Chondrocyte (in vitro differentiated cells): ENCODE measurements at regions not wholly inside any gene's neighbourhood (a gene's known extent, or its start where the extent isn't known, plus 50 kb on each side); places are given as distances from the start of the nearest gene placed in this dataset.

Source experiments
- DNase-seq: peaks from one replicate; pipeline ENCODE4 v3.0.0; 2021; ENCODE audit warnings: mixed read lengths, low spot score
- H3K27ac Mint-ChIP-seq: one replicate; pipeline ENCODE4 v1.8.0; 2021; ENCODE audit warnings: mild to moderate bottlenecking, moderate library complexity, mixed read lengths; ENCODE audit not compliant: unreplicated experiment
- H3K27me3 Mint-ChIP-seq: 2 replicates; pipeline ENCODE4 v1.8.0; 2021; ENCODE audit warnings: low read depth, mixed read lengths
- H3K36me3 Mint-ChIP-seq: 2 replicates; pipeline ENCODE4 v1.8.0; 2021; ENCODE audit warnings: low read depth, mixed read lengths
- H3K4me1 Mint-ChIP-seq: 2 replicates; pipeline ENCODE4 v1.8.0; 2021; ENCODE audit warnings: low read depth, mild to moderate bottlenecking, mixed read lengths
- H3K4me3 Mint-ChIP-seq: one replicate; pipeline ENCODE4 v1.8.0; 2021; ENCODE audit warnings: mild to moderate bottlenecking, moderate library complexity, mixed read lengths; ENCODE audit not compliant: unreplicated experiment
- H3K9me3 Mint-ChIP-seq: 2 replicates; pipeline ENCODE4 v1.8.0; 2021; ENCODE audit warnings: low read depth, mixed read lengths
- CTCF ChIP-seq: fragments of 200-600 bp; sonication (generic); IDR thresholded peaks from 2 replicates; pipeline ENCODE4 v1.5.0; 2021; ENCODE audit warnings: antibody characterized with exemption, mild to moderate bottlenecking, moderate library complexity

DNA sequence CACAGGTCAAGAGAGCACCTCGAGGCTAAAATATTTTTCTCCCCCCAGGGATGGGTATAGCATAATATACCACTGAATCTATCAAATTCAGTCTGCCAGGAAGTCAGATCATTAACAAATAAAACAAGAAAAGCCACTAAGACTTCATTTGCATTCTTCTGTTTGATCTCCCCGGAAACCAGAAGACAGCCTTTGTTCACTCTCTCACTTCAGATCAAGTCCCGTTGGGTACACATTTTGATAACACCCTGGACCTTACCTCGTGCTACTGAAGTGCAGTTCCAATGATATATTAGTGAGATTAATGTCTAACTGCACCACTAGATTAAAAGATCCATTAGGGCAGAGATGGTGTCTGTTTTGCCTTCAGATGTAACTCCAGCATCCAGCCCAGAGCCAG is 157.7 kb upstream of the B3GAT2 start:
- H3K36me3 Mint-ChIP-seq, result peaks cover 6% of the 10 kb centered on the region
- H3K4me3 Mint-ChIP-seq, result no peak overlapping the region
- peaks cover 6% of the 10 kb centered on the region for H3K27me3 Mint-ChIP-seq
- no peak for DNase-seq
- H3K9me3 Mint-ChIP-seq, result peaks cover 12% of the 10 kb centered on the region
- no peak overlapping the region for H3K27ac Mint-ChIP-seq
- no peak for TF ChIP-seq CTCF
- no peaks in the 10 kb centered on the region for H3K4me1 Mint-ChIP-seq

DNA sequence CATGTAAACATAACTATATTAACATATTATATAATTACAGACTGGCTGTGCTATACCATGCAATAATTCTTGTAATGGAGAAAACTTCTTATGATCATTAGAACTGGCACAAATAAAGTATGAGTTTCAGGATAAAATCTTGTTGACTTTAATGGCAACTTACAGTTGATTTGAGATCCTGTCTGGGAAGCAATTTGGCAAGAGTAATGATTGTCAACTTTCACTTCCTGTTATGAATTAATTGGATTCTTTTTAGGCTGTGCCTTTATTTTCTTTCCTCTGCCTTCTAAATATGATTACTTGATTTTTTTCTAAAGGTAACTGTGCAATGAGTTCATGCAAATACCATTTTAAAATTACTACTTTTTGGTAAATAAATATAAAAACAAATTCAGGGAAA is 158.1 kb upstream of the B3GAT2 start:
- H3K4me3 Mint-ChIP-seq, result no peak overlapping the region
- no peak overlapping the region for H3K27ac Mint-ChIP-seq
- H3K4me1 Mint-ChIP-seq, result no peaks in the 10 kb centered on the region
- peaks cover 6% of the 10 kb centered on the region for H3K36me3 Mint-ChIP-seq
- peaks cover 17% of the 10 kb centered on the region for H3K9me3 Mint-ChIP-seq
- peaks cover 6% of the 10 kb centered on the region for H3K27me3 Mint-ChIP-seq
- no peak for TF ChIP-seq CTCF
- no peak for DNase-seq

DNA sequence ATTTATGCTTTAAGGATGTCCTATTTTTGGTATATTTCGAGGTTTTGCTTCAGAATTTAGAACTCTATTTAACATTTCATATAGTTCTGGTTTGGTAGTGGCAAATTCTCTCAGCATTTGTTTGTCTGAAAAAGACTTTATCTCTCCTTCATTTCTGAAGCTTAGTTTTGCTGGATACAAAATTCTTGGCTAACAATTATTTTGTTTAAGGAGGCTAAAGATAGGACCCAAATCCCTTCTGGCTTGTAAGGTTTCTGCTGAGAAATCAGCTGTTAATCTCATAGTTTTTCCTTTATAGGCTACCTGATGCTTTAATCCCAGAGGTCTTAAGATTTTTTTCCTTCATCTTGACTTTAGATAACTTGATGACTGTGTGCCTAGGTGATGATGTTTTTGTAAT is 162.7 kb upstream of the B3GAT2 start:
- no peak for DNase-seq
- H3K27me3 Mint-ChIP-seq, result peaks cover 1% of the 10 kb centered on the region
- H3K36me3 Mint-ChIP-seq, result peaks cover 6% of the 10 kb centered on the region
- no peak overlapping the region for H3K27ac Mint-ChIP-seq
- H3K4me3 Mint-ChIP-seq, result no peak overlapping the region
- peaks cover 29% of the 10 kb centered on the region for H3K4me1 Mint-ChIP-seq
- TF ChIP-seq CTCF, result no peak
- peaks cover 19% of the 10 kb centered on the region for H3K9me3 Mint-ChIP-seq

DNA sequence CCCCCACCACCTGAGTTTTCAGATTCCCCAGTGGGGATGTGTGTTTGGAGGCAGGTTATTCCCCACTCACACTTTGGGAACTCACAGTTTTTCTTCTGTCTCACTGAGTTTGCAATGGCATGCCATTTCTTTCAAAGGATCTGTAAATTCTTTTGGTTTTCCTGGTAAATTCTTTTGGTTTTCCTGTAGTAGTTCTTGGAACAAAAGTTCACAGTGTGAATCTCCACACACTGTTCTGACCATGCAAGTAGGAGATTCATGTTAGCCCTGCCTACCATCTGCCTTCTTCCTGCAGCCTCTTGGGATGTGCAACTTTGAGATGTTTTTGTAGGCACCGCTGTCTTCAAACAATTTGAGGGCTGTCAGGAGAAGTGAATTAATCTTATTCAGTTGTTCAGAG is 165.6 kb upstream of the OGFRL1 start:
- Mint-ChIP-seq H3K27me3 (peaks cover 3% of the 10 kb centered on the region), H3K27ac (peak overlapping the region; percentile 15), H3K4me1 (peaks cover 32% of the 10 kb centered on the region), H3K9me3 (peaks cover 23% of the 10 kb centered on the region), H3K4me3 (no peak overlapping the region), H3K36me3 (peaks cover 6% of the 10 kb centered on the region)
- DNase-seq, result no peak
- TF ChIP-seq CTCF, result no peak

DNA sequence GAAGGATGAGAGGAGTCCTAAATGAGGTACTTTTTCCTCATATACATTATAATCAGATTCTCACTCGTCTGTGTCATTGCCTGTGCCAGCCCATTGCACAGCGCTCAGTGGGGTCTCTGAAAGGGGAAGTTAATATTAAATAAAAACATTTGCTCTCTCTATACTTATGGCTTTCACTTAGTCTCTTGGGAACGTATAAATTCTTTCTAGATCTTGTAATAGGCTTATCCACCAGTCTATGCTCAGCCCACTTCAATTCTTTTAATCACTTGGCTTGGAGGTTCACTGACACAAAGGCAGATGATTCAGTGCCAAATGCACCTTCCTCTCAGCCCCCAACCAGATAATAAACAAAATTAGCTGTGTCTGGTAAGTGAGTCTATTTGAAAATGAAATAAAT is 164.3 kb upstream of the OGFRL1 start:
- Mint-ChIP-seq H3K4me3 (no peak overlapping the region), H3K27me3 (peaks cover 3% of the 10 kb centered on the region), H3K27ac (peak overlapping the region; percentile 23), H3K9me3 (peaks cover 13% of the 10 kb centered on the region), H3K4me1 (peaks cover 32% of the 10 kb centered on the region), H3K36me3 (peaks cover under 1% of the 10 kb centered on the region)
- TF ChIP-seq CTCF, result no peak
- no peak for DNase-seq
